Effector memory CD8-positive, alpha-beta T cell (primary cell): ENCODE measurements at regions not wholly inside any gene's neighbourhood (a gene's known extent, or its start where the extent isn't known, plus 50 kb on each side); places are given as distances from the start of the nearest gene placed in this dataset.
"Not testable (repeated sequence)": the region's sequence is repeated elsewhere in the genome, so short reads cannot be mapped to it uniquely, and the experiment has no call there.

Source experiments
- ATAC-seq: fragments of 150-1000 bp; cut with Tn5 transposase; replicated peaks from 2 replicates; pipeline ENCODE4 v1.10.0; 2021; ENCODE audit warnings: mild to moderate bottlenecking, moderate library complexity
- DNase-seq, 3 experiments: peaks; one replicate each; pipeline ENCODE4 v3.0.0; 2021
- H3K27ac Mint-ChIP-seq, 2 donors: one replicate each; pipeline ENCODE4 v1.8.0; 2022; ENCODE audit warnings: mild to moderate bottlenecking in 2 of 2, mixed read lengths in 2 of 2, moderate library complexity in 2 of 2
- H3K27me3 Mint-ChIP-seq, 2 donors: one replicate each; pipeline ENCODE4 v1.8.0; 2022; ENCODE audit warnings: mixed read lengths in 2 of 2
- H3K36me3 Mint-ChIP-seq: one replicate; pipeline ENCODE4 v1.8.0; 2022; ENCODE audit warnings: mild to moderate bottlenecking, moderate library complexity, mixed read lengths; ENCODE audit not compliant: insufficient read depth
- H3K4me1 Mint-ChIP-seq, 2 donors: one replicate each; pipeline ENCODE4 v1.8.0; 2022; ENCODE audit warnings: low read depth in 2 of 2, mixed read lengths in 2 of 2
- H3K4me3 Mint-ChIP-seq, 2 donors: one replicate each; pipeline ENCODE4 v1.8.0; 2022; ENCODE audit warnings: mild to moderate bottlenecking in 2 of 2, mixed read lengths in 2 of 2, moderate library complexity in 2 of 2
- H3K9me3 Mint-ChIP-seq, 2 donors: one replicate each; pipeline ENCODE4 v1.8.0; 2022; ENCODE audit warnings: mixed read lengths in 2 of 2

GRCh38 chr6:114863610-114864009, 520.8 kb upstream of the HS3ST5 start:
- DNase-seq (no peak), ATAC-seq (no peak)
- H3K9me3 Mint-ChIP-seq, result peaks cover 4 to 7% of the 10 kb centered on the region in 2 donors
- H3K4me1 Mint-ChIP-seq, result no peaks in the 10 kb centered on the region
- H3K27ac Mint-ChIP-seq, result no peak overlapping the region
- no peaks in the 10 kb centered on the region for H3K27me3 Mint-ChIP-seq
- no peak overlapping the region for H3K4me3 Mint-ChIP-seq
- no peaks in the 10 kb centered on the region for H3K36me3 Mint-ChIP-seq

GRCh38 chr6:114862819-114863218, 520.0 kb upstream of the HS3ST5 start:
- Mint-ChIP-seq H3K36me3 (no peaks in the 10 kb centered on the region), H3K27ac (no peak overlapping the region), H3K27me3 (no peaks in the 10 kb centered on the region), H3K4me3 (no peak overlapping the region), H3K4me1 (no peaks in the 10 kb centered on the region), H3K9me3 (peaks cover 4 to 7% of the 10 kb centered on the region in 2 donors)
- ATAC-seq, result no peak
- DNase-seq, result no peak

DNA sequence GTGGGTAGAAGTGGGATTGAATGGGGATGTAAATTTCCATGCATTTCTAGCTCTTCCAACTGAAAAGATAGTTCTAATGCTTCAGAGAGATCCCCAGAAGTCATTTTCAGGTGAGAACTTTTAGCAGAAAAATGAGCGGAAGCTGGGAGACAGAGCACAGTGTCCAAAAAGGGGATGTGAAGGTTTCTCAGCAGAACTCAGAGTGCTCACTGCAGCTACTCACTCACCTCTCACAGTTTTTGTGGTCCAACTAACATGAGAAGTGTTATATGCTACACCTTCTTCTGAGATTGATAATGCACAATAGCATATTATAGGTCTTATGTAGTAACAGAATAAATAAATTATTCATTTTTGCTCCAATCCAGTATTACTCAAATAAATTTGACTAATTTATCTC, 519.2 kb upstream of the HS3ST5 start:
- ATAC-seq (no peak), DNase-seq (no peak)
- Mint-ChIP-seq H3K9me3 (peaks cover 4 to 9% of the 10 kb centered on the region in 2 donors), H3K27me3 (no peaks in the 10 kb centered on the region), H3K36me3 (no peaks in the 10 kb centered on the region), H3K4me3 (no peak overlapping the region), H3K27ac (no peak overlapping the region), H3K4me1 (no peaks in the 10 kb centered on the region)

GRCh38 chr6:114844359-114844758, 501.5 kb upstream of the HS3ST5 start:
- Mint-ChIP-seq H3K36me3 (no peaks in the 10 kb centered on the region), H3K4me3 (no peak overlapping the region), H3K27ac (no peak overlapping the region), H3K27me3 (no peaks in the 10 kb centered on the region), H3K4me1 (no peaks in the 10 kb centered on the region), H3K9me3 (peaks cover 3 to 16% of the 10 kb centered on the region in 2 donors)
- DNase-seq, result no peak
- no peak for ATAC-seq

- H3K4me3 Mint-ChIP-seq, result no peak overlapping the region
- no peaks in the 10 kb centered on the region for H3K36me3 Mint-ChIP-seq
- H3K27ac Mint-ChIP-seq, result no peak overlapping the region
- ATAC-seq (no peak), DNase-seq (no peak)
- no peaks in the 10 kb centered on the region for H3K4me1 Mint-ChIP-seq
- H3K9me3 Mint-ChIP-seq, result peaks cover 6 to 14% of the 10 kb centered on the region in 2 donors
- H3K27me3 Mint-ChIP-seq, result no peaks in the 10 kb centered on the region
Observed at GRCh38 chr6:114839019-114839418, 496.2 kb upstream of the HS3ST5 start.

- no peak overlapping the region for H3K27ac Mint-ChIP-seq
- H3K27me3 Mint-ChIP-seq, result no peaks in the 10 kb centered on the region
- peaks cover 3 to 17% of the 10 kb centered on the region in 2 donors for H3K9me3 Mint-ChIP-seq
- DNase-seq (no peak), ATAC-seq (no peak)
- no peaks in the 10 kb centered on the region for H3K4me1 Mint-ChIP-seq
- no peak overlapping the region for H3K4me3 Mint-ChIP-seq
- H3K36me3 Mint-ChIP-seq, result no peaks in the 10 kb centered on the region
Observed at GRCh38 chr6:114833211-114833610, 490.4 kb upstream of the HS3ST5 start.

DNA sequence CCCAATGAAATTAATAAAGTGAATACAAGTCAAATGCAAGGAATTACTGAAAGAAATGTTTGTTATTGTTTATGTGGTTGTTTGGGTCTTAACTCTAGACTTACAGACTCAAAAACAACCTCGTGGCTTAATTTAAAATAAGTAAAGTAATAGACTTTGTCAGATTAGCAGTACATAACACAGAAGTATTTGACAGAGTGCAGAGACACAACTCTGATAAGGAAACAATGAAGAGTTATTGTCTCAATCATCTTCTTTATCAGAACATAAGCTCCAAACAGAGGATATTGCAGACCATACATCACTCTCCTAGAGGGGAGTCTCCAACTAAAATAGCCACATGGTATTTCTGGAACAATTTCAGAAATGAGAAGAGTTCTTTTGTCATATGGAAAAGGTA, 487.7 kb upstream of the HS3ST5 start:
- Mint-ChIP-seq H3K4me1 (no peaks in the 10 kb centered on the region), H3K27ac (no peak overlapping the region), H3K27me3 (no peaks in the 10 kb centered on the region), H3K4me3 (no peak overlapping the region), H3K9me3 (peaks cover 3 to 17% of the 10 kb centered on the region in 2 donors), H3K36me3 (no peaks in the 10 kb centered on the region)
- ATAC-seq, result no peak
- no peak for DNase-seq

DNA sequence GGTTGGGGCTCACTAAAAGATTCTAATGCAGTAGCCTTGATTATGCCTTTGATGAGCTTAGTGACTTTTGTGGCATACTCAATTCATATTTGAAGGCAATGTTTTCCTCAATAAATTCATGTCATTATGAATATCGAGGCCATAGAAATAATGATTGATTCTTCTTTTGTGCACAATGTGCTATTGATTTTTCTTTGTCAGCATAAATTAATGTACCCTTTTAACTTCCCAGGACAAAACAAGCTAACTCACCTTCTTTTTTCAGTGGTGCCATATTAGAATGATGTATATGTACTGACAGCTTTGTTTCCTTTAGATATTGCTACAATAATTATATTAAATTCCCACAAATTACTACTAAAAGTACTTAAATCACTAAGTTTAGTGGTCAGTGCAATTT, 484.3 kb upstream of the HS3ST5 start:
- H3K4me3 Mint-ChIP-seq, result no peak overlapping the region
- DNase-seq (no peak), ATAC-seq (no peak)
- H3K27me3 Mint-ChIP-seq, result no peaks in the 10 kb centered on the region
- no peaks in the 10 kb centered on the region for H3K4me1 Mint-ChIP-seq
- H3K27ac Mint-ChIP-seq, result no peak overlapping the region
- H3K9me3 Mint-ChIP-seq, result peaks cover 6 to 11% of the 10 kb centered on the region in 2 donors
- H3K36me3 Mint-ChIP-seq, result no peaks in the 10 kb centered on the region

DNA sequence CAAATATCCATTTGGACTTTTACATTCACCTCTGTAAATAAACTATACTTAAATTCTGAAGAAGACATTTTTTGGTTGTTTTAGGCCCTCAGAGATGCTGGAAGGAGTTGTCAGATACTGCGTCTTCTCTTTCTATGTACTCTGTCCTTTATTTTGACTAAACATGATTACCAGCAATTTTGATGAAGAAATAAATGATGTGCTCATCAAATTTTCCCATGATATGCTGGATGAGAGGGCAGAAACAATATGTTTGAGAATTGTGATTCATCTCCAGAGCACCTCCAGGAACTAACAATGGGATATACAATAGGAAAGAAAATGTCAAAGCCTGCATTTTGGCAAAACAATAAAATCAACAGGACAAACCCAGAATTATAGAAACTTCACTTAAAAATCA, 481.6 kb upstream of the HS3ST5 start:
- H3K4me1 Mint-ChIP-seq, result no peaks in the 10 kb centered on the region
- DNase-seq (no peak), ATAC-seq (no peak)
- no peaks in the 10 kb centered on the region for H3K36me3 Mint-ChIP-seq
- H3K9me3 Mint-ChIP-seq, result peaks cover 10 to 21% of the 10 kb centered on the region in 2 donors
- H3K27me3 Mint-ChIP-seq, result no peaks in the 10 kb centered on the region
- H3K4me3 Mint-ChIP-seq, result no peak overlapping the region
- no peak overlapping the region for H3K27ac Mint-ChIP-seq

GRCh38 chr6:114816678-114817077, 473.9 kb upstream of the HS3ST5 start:
- DNase-seq (no peak), ATAC-seq (no peak)
- Mint-ChIP-seq H3K4me1 (no peaks in the 10 kb centered on the region), H3K9me3 (peaks cover 14 to 24% of the 10 kb centered on the region in 2 donors), H3K4me3 (no peak overlapping the region), H3K27ac (no peak overlapping the region), H3K27me3 (no peaks in the 10 kb centered on the region), H3K36me3 (no peaks in the 10 kb centered on the region)

DNA sequence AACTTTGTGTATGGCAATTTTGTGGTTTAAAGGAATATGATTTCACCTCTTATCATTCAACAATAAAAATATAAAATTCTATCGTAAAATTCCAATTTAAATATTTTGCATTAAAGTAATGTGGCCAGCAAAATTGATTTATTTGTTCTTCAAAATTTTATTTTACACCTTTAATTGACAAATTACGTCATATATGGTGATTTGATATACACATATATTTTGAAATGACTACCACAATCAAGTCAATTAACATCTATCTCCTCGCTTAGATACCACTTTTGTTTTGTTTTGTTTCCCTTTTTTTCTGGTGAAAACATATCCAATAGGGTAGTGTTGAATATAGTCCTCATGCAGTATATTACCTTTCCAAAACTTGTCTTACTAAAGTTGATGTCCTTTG, 467.6 kb upstream of the HS3ST5 start:
- Mint-ChIP-seq H3K4me1 (no peaks in the 10 kb centered on the region), H3K9me3 (peaks cover 7 to 8% of the 10 kb centered on the region in 2 donors), H3K36me3 (no peaks in the 10 kb centered on the region), H3K4me3 (no peak overlapping the region), H3K27me3 (no peaks in the 10 kb centered on the region), H3K27ac (no peak overlapping the region)
- DNase-seq (no peak), ATAC-seq (no peak)

- H3K27me3 Mint-ChIP-seq, H3K4me3 Mint-ChIP-seq, ATAC-seq, H3K4me1 Mint-ChIP-seq, H3K27ac Mint-ChIP-seq, DNase-seq, H3K36me3 Mint-ChIP-seq, H3K9me3 Mint-ChIP-seq: not testable (repeated sequence)
Observed at GRCh38 chr6:114805426-114805825, 462.6 kb upstream of the HS3ST5 start.

- Mint-ChIP-seq H3K4me3 (no peak overlapping the region), H3K27me3 (no peaks in the 10 kb centered on the region), H3K9me3 (peaks cover 5 to 8% of the 10 kb centered on the region in 2 donors), H3K4me1 (no peaks in the 10 kb centered on the region), H3K27ac (no peak overlapping the region), H3K36me3 (no peaks in the 10 kb centered on the region)
- ATAC-seq, result no peak
- no peak for DNase-seq
Observed at GRCh38 chr6:114796576-114796975, 453.8 kb upstream of the HS3ST5 start.

DNA sequence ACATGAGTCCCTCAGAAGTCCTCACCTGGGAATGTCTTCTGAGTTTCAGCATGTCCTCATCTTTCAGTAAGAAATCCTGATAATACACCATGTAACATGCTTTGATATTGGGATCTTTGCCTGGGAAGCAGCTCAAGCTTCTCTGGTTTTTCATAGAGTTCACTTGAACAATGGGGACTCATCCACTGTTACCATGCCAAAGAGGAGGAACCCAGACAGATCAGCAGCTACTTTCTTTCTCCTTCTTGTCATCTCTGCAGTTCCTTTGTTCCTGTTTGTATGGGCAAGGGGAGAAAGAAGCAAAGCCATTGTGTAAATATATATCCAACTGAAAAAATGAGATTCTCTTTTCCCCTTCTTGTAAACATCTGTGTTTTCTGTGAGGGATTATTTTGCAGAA, 450.6 kb upstream of the HS3ST5 start:
- Mint-ChIP-seq H3K36me3 (no peaks in the 10 kb centered on the region), H3K27me3 (no peaks in the 10 kb centered on the region), H3K9me3 (peaks cover 5 to 8% of the 10 kb centered on the region in 2 donors), H3K4me3 (no peak overlapping the region), H3K27ac (no peak overlapping the region), H3K4me1 (no peaks in the 10 kb centered on the region)
- DNase-seq (no peak), ATAC-seq (no peak)
